GM12878 (cell line): ENCODE measurements at regions not wholly inside any gene's neighbourhood (a gene's known extent, or its start where the extent isn't known, plus 50 kb on each side); places are given as distances from the start of the nearest gene placed in this dataset.

Experiments used
- ATAC-seq: fragments of 200-7000 bp; cut with Tn5 transposase; 3 replicates; pipeline ENCODE4 v1.9.1; 2020; ENCODE audit warnings: mild to moderate bottlenecking, moderate library complexity
- BruUV-seq: library from RNA; stranded (reverse); fragments of 400-500 nt; replicated peaks from 2 replicates; lab custom pipeline; 2021; lab: Mats Ljungman, UMichigan
- CTCF ChIA-PET: fragments of 300-600 bp; sonication (Branson Sonifier 250); formaldehyde crosslinking; extraction: SDS; loops from one replicate; lab custom pipeline; 2021; ENCODE audit warnings: inconsistent platforms; lab: Yijun Ruan, JAX
- POLR2A ChIA-PET: fragments of 350-600 bp; formaldehyde crosslinking; extraction: SDS; loops from one replicate; lab custom pipeline; 2021; ENCODE audit warnings: inconsistent platforms; lab: Charles Lee
- RAD21 ChIA-PET: fragments of 300-600 bp; sonication (Branson Sonifier 250); formaldehyde crosslinking; loops from one replicate; lab custom pipeline; 2023; ENCODE audit warnings: antibody characterized with exemption; ENCODE audit not compliant: unreplicated experiment; lab: Charles Lee
- SMC1A ChIA-PET: fragments of 300-600 bp; sonication (Branson Sonifier 250); formaldehyde crosslinking; loops from one replicate; lab custom pipeline; 2023; ENCODE audit not compliant: unreplicated experiment, uncharacterized antibody; lab: Charles Lee
- DNase-seq: peaks from one replicate; pipeline ENCODE4 v3.0.0-alpha.2; 2011; ENCODE audit warnings: low read depth, low spot score
- FAIRE-seq: peaks from 3 replicates; lab custom pipeline; 2011; peaks lifted over from hg19 to GRCh38; lab: Jason Lieb, UNC
- H2AFZ ChIP-seq: 2 replicates; pipeline ENCODE4 v1.6.0; 2011; ENCODE audit warnings: low read depth, low read length, control low read depth; ENCODE audit not compliant: control insufficient read depth
- H3K27ac ChIP-seq: 2 replicates; pipeline ENCODE4 v1.5.1; 2011; ENCODE audit warnings: control low read depth; ENCODE audit not compliant: control insufficient read depth, insufficient read depth
- H3K27me3 ChIP-seq, 2 experiments: replicated peaks in 1 of 2; 2 replicates each; pipeline versions ENCODE4 v1.6.0 to v1.6.1; 2011; ENCODE audit warnings: low read length in 1 of 2; ENCODE audit not compliant: control insufficient read depth in 2 of 2, insufficient read depth in 2 of 2
- H3K36me3 ChIP-seq, 2 experiments: 2 replicates each; pipeline ENCODE4 v1.5.1; 2011; ENCODE audit warnings: low read length in 1 of 2; ENCODE audit not compliant: control insufficient read depth in 2 of 2, insufficient read depth in 2 of 2
- H3K4me1 ChIP-seq: 2 replicates; pipeline ENCODE4 v1.6.1; 2011; ENCODE audit warnings: mild to moderate bottlenecking, low read length, moderate library complexity, mixed read lengths; ENCODE audit not compliant: control insufficient read depth, insufficient read depth
- H3K4me2 ChIP-seq: 2 replicates; pipeline ENCODE4 v1.6.0; 2011; ENCODE audit warnings: control low read depth; ENCODE audit not compliant: control insufficient read depth, insufficient read depth
- H3K4me3 ChIP-seq: fragments of 200-600 bp; sonication (generic); 2 replicates; pipeline ENCODE4 v1.5.1; 2016
- H3K79me2 ChIP-seq: 2 replicates; pipeline ENCODE4 v1.6.0; 2011; ENCODE audit warnings: low read length; ENCODE audit not compliant: control insufficient read depth, insufficient read depth
- H3K9ac ChIP-seq: 2 replicates; pipeline ENCODE4 v1.8.0; 2011; ENCODE audit warnings: low read length, control low read depth, mixed read lengths; ENCODE audit not compliant: control insufficient read depth, insufficient read depth
- H3K9me3 ChIP-seq: replicated peaks from 3 replicates; pipeline ENCODE4 v1.5.1; 2011; ENCODE audit warnings: mild to moderate bottlenecking, low read length; ENCODE audit not compliant: control insufficient read depth, insufficient read depth
- H4K20me1 ChIP-seq: 2 replicates; pipeline ENCODE4 v1.6.0; 2011; ENCODE audit not compliant: control insufficient read depth, insufficient read depth
- CBX3 ChIP-seq: fragments of 200-600 bp; sonication (generic); IDR thresholded peaks from 2 replicates; pipeline ENCODE4 v1.6.1; 2016; ENCODE audit warnings: low read depth, borderline replicate concordance
- CEBPB ChIP-seq, 2 experiments: fragments of 150-350 bp in 1 of 2; IDR thresholded peaks; 2 replicates each; pipeline ENCODE4 v1.6.1; 2012 to 2014; ENCODE audit warnings: low read depth in 2 of 2, low read length in 2 of 2, borderline replicate concordance in 1 of 2, inconsistent platforms in 1 of 2
- CHD1 ChIP-seq: IDR thresholded peaks from 2 replicates; pipeline ENCODE4 v1.6.1; 2012; ENCODE audit warnings: low read depth, low read length, improper control_type of control experiment
- ESRRA ChIP-seq: IDR thresholded peaks from 2 replicates; pipeline ENCODE4 v1.6.1; 2012; ENCODE audit warnings: mild to moderate bottlenecking, low read length, improper control_type of control experiment
- EZH2 ChIP-seq: IDR thresholded peaks from 2 replicates; pipeline ENCODE4 v1.6.1; 2012; ENCODE audit warnings: low read depth, mild to moderate bottlenecking, control low read depth, inconsistent platforms, low read length, borderline replicate concordance; ENCODE audit not compliant: control insufficient read depth
- IKZF2 ChIP-seq, 2 experiments: fragments of 450-650 bp; IDR thresholded peaks; 2 replicates each; pipeline ENCODE4 v1.6.1; 2017; ENCODE audit warnings: mild to moderate bottlenecking in 2 of 2, moderate library complexity in 2 of 2
- KAT2A ChIP-seq: conservative IDR thresholded peaks from 2 replicates; pipeline ENCODE4 v1.6.1; 2011; ENCODE audit warnings: low read depth, low read length; ENCODE audit not compliant: control insufficient read depth
- KDM1A ChIP-seq: fragments of 200-600 bp; sonication (generic); IDR thresholded peaks from 2 replicates; pipeline ENCODE4 v1.6.1; 2016; ENCODE audit warnings: borderline replicate concordance
- MEF2B ChIP-seq: fragments of 450-650 bp; IDR thresholded peaks from 2 replicates; pipeline ENCODE4 v1.6.1; 2018; ENCODE audit warnings: mild to moderate bottlenecking, moderate library complexity; ENCODE audit not compliant: partially characterized antibody, poor library complexity, severe bottlenecking
- MXI1 ChIP-seq: fragments of 150-350 bp; IDR thresholded peaks from 2 replicates; pipeline ENCODE4 v1.6.1; 2011; ENCODE audit warnings: low read depth, mild to moderate bottlenecking, inconsistent platforms, low read length, improper control_type of control experiment
- NFIC ChIP-seq: IDR thresholded peaks from 2 replicates; pipeline ENCODE4 v1.6.1; 2012; ENCODE audit warnings: low read depth, mild to moderate bottlenecking, inconsistent platforms, low read length, moderate library complexity
- NR2C2 ChIP-seq: IDR thresholded peaks from 2 replicates; pipeline ENCODE4 v1.6.1; 2011; ENCODE audit warnings: borderline replicate concordance, low read depth; ENCODE audit not compliant: control insufficient read depth, insufficient read length
- PAX8 ChIP-seq: fragments of 450-650 bp; IDR thresholded peaks from 2 replicates; pipeline ENCODE4 v1.6.1; 2017; ENCODE audit warnings: mild to moderate bottlenecking, moderate library complexity
- POLR2A ChIP-seq: IDR thresholded peaks from 2 replicates; pipeline ENCODE4 v1.6.1; 2011; ENCODE audit warnings: low read depth, mild to moderate bottlenecking, low read length
- SKIL ChIP-seq: fragments of 450-650 bp; IDR thresholded peaks from 2 replicates; pipeline ENCODE4 v1.6.1; 2017; ENCODE audit warnings: mild to moderate bottlenecking, low read depth, inconsistent platforms; ENCODE audit not compliant: poor library complexity, severe bottlenecking
- SRF ChIP-seq, 2 experiments: IDR thresholded peaks; 2 replicates each; pipeline ENCODE4 v1.6.1; 2011; ENCODE audit warnings: low read depth in 2 of 2, low read length in 2 of 2, mild to moderate bottlenecking in 1 of 2, moderate library complexity in 1 of 2
- ZBTB4 ChIP-seq: fragments of 450-650 bp; formaldehyde crosslinking; IDR thresholded peaks from 2 replicates; pipeline ENCODE4 v1.4.0; 2022; ENCODE audit warnings: mild to moderate bottlenecking, moderate library complexity
- WGBS: methylation state at CpG from one replicate; pipeline ENCODE4 v1.1.6; 2016; ENCODE audit warnings: low lambda C conversion rate; ENCODE audit not compliant: insufficient replicate concordance, insufficient coverage; ENCODE audit errors: missing lambda C conversion rate; 5-methylcytosine and 5-hydroxymethylcytosine counted together
- in situ Hi-C: fragments of 300-500 bp; cut with MboI; formaldehyde crosslinking; loops from 9 replicates; pipeline ENCODE4 v1.14.3; 2018; ENCODE audit warnings: mixed read lengths
- intact Hi-C: fragments of 100-400 bp; cut with micrococcal nuclease; formaldehyde crosslinking; loops from one replicate; pipeline ENCODE4 v1.14.2; 2022; ENCODE audit not compliant: unreplicated experiment

- TF ChIP-seq PAX8 (no peak), KAT2A (no peak), ZBTB4 (CRISPR knock-in tag) (no peak), NFIC (no peak), CEBPB (IDR thresholded peaks at IDR 0.05; ENCODE audit: borderline replicate concordance in 1 of 2, low read depth in 2 of 2, low read length in 2 of 2) (no peak)
Measured at GRCh38 chr16:7124242-7124641, 208.4 kb upstream of the RBFOX1 start (continued).

GRCh38 chr16:7116734-7117133 lies 215.9 kb upstream of the RBFOX1 start:
- ATAC-seq (no peak), FAIRE-seq (no peak), DNase-seq (no peak)
- H3K27ac ChIP-seq = no peak overlapping the region
- POLR2A ChIA-PET = no interaction called here
- in situ Hi-C loops = no loop called here
- RAD21 ChIA-PET = no interaction called here
- SMC1A ChIA-PET = interaction anchor here (0.6 kb wide), 1 partner anchor 980 kb away, joined by 3 read pairs; no protein-coding TSS in a partner anchor
- no peaks in the 10 kb centered on the region for H3K36me3 ChIP-seq
- H3K9me3 ChIP-seq = no peaks in the 10 kb centered on the region
- intact Hi-C loops = no loop called here
- H2AFZ ChIP-seq = no peak overlapping the region
- H3K4me2 ChIP-seq = no peak overlapping the region
- BruUV-seq = no TSS peak
- no peak overlapping the region for H3K4me3 ChIP-seq
- no peaks in the 10 kb centered on the region for H3K4me1 ChIP-seq
- no peaks in the 10 kb centered on the region for H3K79me2 ChIP-seq
- no peaks in the 10 kb centered on the region for H4K20me1 ChIP-seq
- H3K27me3 ChIP-seq = no peaks in the 10 kb centered on the region
- WGBS = 7% methylated on average over 3 of the region's 3 CpGs
- no peak overlapping the region for H3K9ac ChIP-seq
- CTCF ChIA-PET = no interaction called here
- TF ChIP-seq SKIL = no peak
- TF ChIP-seq PAX8 = no peak
- no peak for TF ChIP-seq NR2C2
- TF ChIP-seq MEF2B = no peak
- no peak for TF ChIP-seq MXI1
- no peak for TF ChIP-seq POLR2A
- TF ChIP-seq SRF (IDR thresholded peaks at IDR 0.05; ENCODE audit: low read depth in 2 of 2, low read length in 2 of 2) = no peak
- no peak for TF ChIP-seq IKZF2 (IDR thresholded peaks at IDR 0.05)
- no peak for TF ChIP-seq CHD1
- no peak for TF ChIP-seq KDM1A
- TF ChIP-seq EZH2 = no peak
- no peak for TF ChIP-seq CBX3
- TF ChIP-seq ESRRA = no peak
